SK-N-SH (cell line): ENCODE measurements at regions not wholly inside any gene's neighbourhood (a gene's known extent, or its start where the extent isn't known, plus 50 kb on each side); places are given as distances from the start of the nearest gene placed in this dataset.

ENCODE experiments used
- CTCF ChIA-PET: fragments of 300-600, 350-600 bp; formaldehyde crosslinking; extraction: SDS; loops from one replicate; lab custom pipeline; 2021; lab: Yijun Ruan, JAX
- POLR2A ChIA-PET: fragments of 350-600 bp; sonication (Branson Sonifier 250); formaldehyde crosslinking; extraction: SDS; loops from one replicate; lab custom pipeline; 2020; ENCODE audit warnings: antibody characterized with exemption, inconsistent platforms; lab: Yijun Ruan, JAX
- DNase-seq: peaks from one replicate; pipeline ENCODE4 v3.0.0; 2012
- H2AFZ ChIP-seq: fragments of 200-600 bp; sonication (generic); 2 replicates; pipeline ENCODE4 v1.8.1; 2016; ENCODE audit warnings: antibody characterized with exemption, mild to moderate bottlenecking, low read depth
- H3F3A ChIP-seq: fragments of 200-600 bp; sonication (generic); replicated peaks from 2 replicates; pipeline ENCODE3; 2016; ENCODE audit warnings: antibody characterized with exemption, mild to moderate bottlenecking; ENCODE audit not compliant: insufficient read depth
- H3K27ac ChIP-seq, 2 experiments: fragments of 200-500 bp in 1 of 2; fragments of 200-600 bp in 1 of 2; sonication (Bioruptor generic) in 1 of 2; sonication (generic), shearing (Covaris generic) in 1 of 2; 2 replicates each; pipeline versions ENCODE4 v1.5.1 to v1.6.1; 2014 to 2016; ENCODE audit warnings: low read depth in 2 of 2, inconsistent platforms in 1 of 2, low read length in 1 of 2, mild to moderate bottlenecking in 1 of 2, mixed read lengths in 1 of 2
- H3K27me3 ChIP-seq: fragments of 200-600 bp; sonication (generic), shearing (Covaris generic); 2 replicates; pipeline ENCODE4 v1.6.1; 2016; ENCODE audit warnings: mixed run types; ENCODE audit not compliant: insufficient read depth
- H3K36me3 ChIP-seq, 2 experiments: fragments of 200-500 bp in 1 of 2; fragments of 200-600 bp in 1 of 2; sonication (Bioruptor generic) in 1 of 2; sonication (generic) in 1 of 2; replicated peaks in 1 of 2; 2 replicates each; pipeline versions ENCODE3 to v1.5.1; 2014 to 2016; ENCODE audit warnings: low read length in 1 of 2, mild to moderate bottlenecking in 1 of 2; ENCODE audit not compliant: insufficient read depth in 2 of 2, control insufficient read depth in 1 of 2
- H3K4me1 ChIP-seq, 2 experiments: fragments of 200-500 bp in 1 of 2; fragments of 200-600 bp in 1 of 2; sonication (Bioruptor generic) in 1 of 2; sonication (generic), shearing (Covaris generic) in 1 of 2; 2 replicates each; pipeline versions ENCODE4 v1.5.1 to v1.6.1; 2014 to 2016; ENCODE audit warnings: low read depth in 1 of 2, low read length in 1 of 2, mixed run types in 1 of 2; ENCODE audit not compliant: insufficient read depth in 2 of 2, control insufficient read depth in 1 of 2
- H3K4me2 ChIP-seq: fragments of 200-600 bp; sonication (generic), shearing (Covaris generic); 2 replicates; pipeline ENCODE4 v1.6.1; 2017; ENCODE audit warnings: mixed run types
- H3K4me3 ChIP-seq, 2 experiments: fragments of 200-500 bp in 1 of 2; fragments of 200-600 bp in 1 of 2; sonication (Bioruptor generic) in 1 of 2; sonication (generic), shearing (Covaris generic) in 1 of 2; 2 replicates each; pipeline versions ENCODE4 v1.5.1 to v1.8.1; 2014 to 2016; ENCODE audit warnings: low read depth in 2 of 2, inconsistent platforms in 1 of 2, low read length in 1 of 2, mild to moderate bottlenecking in 1 of 2, mixed read lengths in 1 of 2, moderate library complexity in 1 of 2
- H3K79me2 ChIP-seq: fragments of 200-600 bp; sonication (generic); 2 replicates; pipeline ENCODE4 v1.8.1; 2017; ENCODE audit warnings: mild to moderate bottlenecking; ENCODE audit not compliant: insufficient read depth
- H3K9ac ChIP-seq: fragments of 200-600 bp; sonication (generic); 2 replicates; pipeline ENCODE4 v1.6.1; 2017; ENCODE audit warnings: mixed run types
- H3K9me2 ChIP-seq: fragments of 200-600 bp; sonication (generic); 2 replicates; pipeline ENCODE4 v1.6.1; 2017; ENCODE audit warnings: mixed run types
- H3K9me3 ChIP-seq: fragments of 200-600 bp; sonication (generic); 2 replicates; pipeline ENCODE4 v1.6.1; 2017; ENCODE audit warnings: mixed run types, mild to moderate bottlenecking, moderate library complexity
- H4K20me1 ChIP-seq: fragments of 200-600 bp; sonication (generic); 2 replicates; pipeline ENCODE4 v1.6.1; 2017; ENCODE audit warnings: mild to moderate bottlenecking, mixed run types; ENCODE audit not compliant: insufficient read depth
- CHD2 ChIP-seq: fragments of 150-350 bp; IDR thresholded peaks from 2 replicates; pipeline ENCODE4 v1.6.1; 2018; ENCODE audit warnings: low read length; ENCODE audit not compliant: partially characterized antibody
- ELF1 ChIP-seq: IDR thresholded peaks from 2 replicates; pipeline ENCODE4 v1.4.0; 2012
- EP300 ChIP-seq, 2 experiments: IDR thresholded peaks; 2 replicates each; pipeline versions ENCODE4 v1.4.0 to v1.6.1; 2012; ENCODE audit warnings: borderline replicate concordance in 1 of 2, low read depth in 1 of 2, low read length in 1 of 2
- EZH2phosphoT487 ChIP-seq: fragments of 200-600 bp; sonication (generic); IDR thresholded peaks from 2 replicates; pipeline ENCODE4 v1.6.1; 2017; ENCODE audit warnings: low read depth, mixed run types, mild to moderate bottlenecking, antibody characterized with exemption, moderate library complexity, borderline replicate concordance
- FOXM1 ChIP-seq: IDR thresholded peaks from 2 replicates; pipeline ENCODE4 v1.4.0; 2012; ENCODE audit warnings: low read depth, mild to moderate bottlenecking
- GABPA ChIP-seq: IDR thresholded peaks from 2 replicates; pipeline ENCODE4 v1.4.0; 2012; ENCODE audit warnings: low read depth, mild to moderate bottlenecking
- MEF2A ChIP-seq: IDR thresholded peaks from 2 replicates; pipeline ENCODE4 v1.4.0; 2012; ENCODE audit warnings: low read depth, borderline replicate concordance
- MXI1 ChIP-seq: IDR thresholded peaks from 2 replicates; pipeline ENCODE4 v1.6.1; 2012; ENCODE audit warnings: mild to moderate bottlenecking, low read depth, low read length, improper control_type of control experiment
- NRF1 ChIP-seq: IDR thresholded peaks from 2 replicates; pipeline ENCODE4 v1.6.1; 2012; ENCODE audit warnings: low read depth, mild to moderate bottlenecking, low read length
- PBX3 ChIP-seq: IDR thresholded peaks from 2 replicates; pipeline ENCODE4; 2012
- POLR2AphosphoS5 ChIP-seq: IDR thresholded peaks from 2 replicates; pipeline ENCODE4 v1.6.1; 2012; ENCODE audit warnings: low read depth, low read length
- RCOR1 ChIP-seq: fragments of 150-350 bp; IDR thresholded peaks from 2 replicates; pipeline ENCODE4 v1.6.1; 2017; ENCODE audit warnings: antibody characterized with exemption, low read length
- REST ChIP-seq: IDR thresholded peaks from 2 replicates; pipeline ENCODE4 v1.6.1; 2012; ENCODE audit warnings: mild to moderate bottlenecking, low read depth, low read length, moderate library complexity
- RFX5 ChIP-seq: IDR thresholded peaks from 2 replicates; pipeline ENCODE4 v1.6.1; 2012; ENCODE audit warnings: mild to moderate bottlenecking, improper control_type of control experiment, low read length
- RXRA ChIP-seq: IDR thresholded peaks from 2 replicates; pipeline ENCODE4 v1.4.0; 2012; ENCODE audit warnings: low read depth, mild to moderate bottlenecking, borderline replicate concordance
- SIN3A ChIP-seq: IDR thresholded peaks from 2 replicates; pipeline ENCODE4 v1.6.1; 2012; ENCODE audit warnings: low read depth, mild to moderate bottlenecking, low read length, moderate library complexity, borderline replicate concordance
- SMC3 ChIP-seq: IDR thresholded peaks from 2 replicates; pipeline ENCODE4 v1.6.1; 2012; ENCODE audit warnings: low read depth, low read length, improper control_type of control experiment
- TAF1 ChIP-seq: IDR thresholded peaks from 2 replicates; pipeline ENCODE4 v1.6.1; 2012; ENCODE audit warnings: low read depth, mild to moderate bottlenecking, low read length, moderate library complexity, borderline replicate concordance
- YY1 ChIP-seq: IDR thresholded peaks from 2 replicates; pipeline ENCODE4 v1.4.0; 2012; ENCODE audit warnings: low read depth, mild to moderate bottlenecking
- WGBS: methylation state at CpG from one replicate; pipeline ENCODE4 v1.1.6; 2017; ENCODE audit warnings: low lambda C conversion rate; 5-methylcytosine and 5-hydroxymethylcytosine counted together
- TF ChIP-seq, protein P1 (sequence below): IDR thresholded peaks from 2 replicates; pipeline ENCODE4 v1.4.0; 2012; ENCODE audit warnings: low read depth

DNA sequence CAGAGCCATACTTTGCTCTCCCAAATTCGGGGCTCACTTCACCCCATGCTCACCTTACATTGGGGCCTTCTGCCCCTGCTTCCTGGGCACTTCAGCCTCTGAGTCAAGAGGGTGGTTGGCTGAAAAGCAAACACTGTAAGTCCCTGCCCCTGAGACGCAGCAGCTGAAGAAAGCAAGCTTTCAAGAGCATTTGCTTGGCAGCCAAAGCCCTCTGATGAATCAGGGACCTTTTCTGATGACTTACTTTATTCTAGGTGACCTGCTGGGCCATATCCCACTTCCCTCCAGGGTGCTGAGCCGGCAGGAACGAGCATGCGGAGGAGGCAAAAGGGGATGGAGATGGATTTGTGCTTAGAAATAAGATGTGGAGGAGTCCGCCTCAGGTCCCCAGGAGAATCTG lies 147.0 kb upstream of the TNRC6C start (continued):
- TF ChIP-seq EP300 (IDR thresholded peaks at IDR 0.05; ENCODE audit: borderline replicate concordance in 1 of 2, low read depth in 1 of 2, low read length in 1 of 2) (no peak), FOXM1 (no peak), REST (no peak)
- TF ChIP-seq, protein P1, sequence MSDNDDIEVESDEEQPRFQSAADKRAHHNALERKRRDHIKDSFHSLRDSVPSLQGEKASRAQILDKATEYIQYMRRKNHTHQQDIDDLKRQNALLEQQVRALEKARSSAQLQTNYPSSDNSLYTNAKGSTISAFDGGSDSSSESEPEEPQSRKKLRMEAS = no peak

DNA sequence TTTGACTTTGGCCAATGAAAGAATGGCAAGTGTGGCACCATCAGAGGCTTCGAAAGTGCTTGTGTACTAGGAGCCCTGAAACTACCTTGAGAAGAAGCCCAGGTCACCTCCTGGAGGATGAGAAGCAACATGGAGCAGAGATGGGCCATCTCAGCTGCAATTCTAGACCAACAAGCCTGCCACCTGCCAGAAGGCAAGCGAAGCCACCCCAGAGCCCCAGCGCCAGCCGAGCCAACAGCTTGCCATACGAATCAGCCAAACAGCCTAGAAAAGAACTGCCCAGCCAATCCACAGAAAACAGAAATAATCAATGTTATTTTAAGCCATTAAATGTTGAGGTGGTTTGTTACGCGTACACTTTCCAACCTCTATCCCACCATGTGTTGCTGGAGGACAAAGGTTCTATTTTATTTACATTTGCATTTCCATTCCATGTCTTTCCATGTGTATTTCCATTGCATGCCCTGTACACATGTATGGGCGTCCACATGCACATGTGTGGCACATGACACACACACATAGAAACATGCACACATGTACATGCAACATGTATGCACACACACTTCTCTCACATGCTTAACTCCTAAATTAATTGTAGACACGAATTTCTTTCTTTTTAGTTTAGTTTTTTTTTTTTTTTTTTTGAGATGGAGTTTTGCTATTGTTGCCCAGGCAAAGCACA lies 144.3 kb upstream of the TNRC6C start:
- Histone ChIP-seq H3K79me2 (no peaks in the 10 kb centered on the region), H4K20me1 (no peaks in the 10 kb centered on the region), H3K9me3 (no peaks in the 10 kb centered on the region), H3K27ac (no peak overlapping the region), H2AFZ (no peak overlapping the region), H3K27me3 (no peaks in the 10 kb centered on the region), H3K36me3 (no peaks in the 10 kb centered on the region)
- WGBS = 59% methylated on average over 9 of the region's 9 CpGs
- DNase-seq = no peak
- POLR2A ChIA-PET = interaction anchor here (1.9 kb wide), 1 partner anchor 143 kb away, joined by 17 read pairs; the partner anchor contains the start of gene TNRC6C
- CTCF ChIA-PET = interaction anchor here (1.1 to 4.7 kb wide), 5 partner anchors 9 to 275 kb away, joined by 3 to 45 read pairs (median 8); no protein-coding TSS in a partner anchor
- TF ChIP-seq REST (no peak), POLR2AphosphoS5 (no peak), MEF2A (no peak), TAF1 (no peak), SMC3 (no peak), SIN3A (no peak), PBX3 (no peak), EP300 (IDR thresholded peaks at IDR 0.05; ENCODE audit: borderline replicate concordance in 1 of 2, low read depth in 1 of 2, low read length in 1 of 2) (no peak), RCOR1 (no peak), RFX5 (no peak), NRF1 (no peak), RXRA (no peak), EZH2phosphoT487 (no peak), MXI1 (no peak), GABPA (no peak), CHD2 (no peak), YY1 (no peak), ELF1 (no peak)
- TF ChIP-seq, all 33 proteins: peak for 0
- Histone ChIP-seq H3F3A (no peaks in the 10 kb centered on the region), H3K4me2 (no peak overlapping the region), H3K9me2 (no peaks in the 10 kb centered on the region), H3K4me1 (peaks cover 5 to 12% of the 10 kb centered on the region in 2 experiments; a peak in 2 of 4 replicates), H3K4me3 (no peak overlapping the region), H3K9ac (no peak overlapping the region)
